GM12872 (cell line): ENCODE measurements at regions not wholly inside any gene's neighbourhood (a gene's known extent, or its start where the extent isn't known, plus 50 kb on each side); places are given as distances from the start of the nearest gene placed in this dataset.

Experiments used
- CTCF ChIP-seq: IDR thresholded peaks from 3 replicates; pipeline ENCODE4 v1.5.1; 2011; ENCODE audit warnings: low read depth, mild to moderate bottlenecking, low read length, moderate library complexity; ENCODE audit not compliant: insufficient read depth

GRCh38 chr11:29051935-29052334 lies 943.7 kb downstream of the METTL15 start:
- TF ChIP-seq CTCF: no peak

GRCh38 chr11:29040489-29040888 lies 932.3 kb downstream of the METTL15 start:
- no peak for TF ChIP-seq CTCF

GRCh38 chr11:29032384-29033149 lies 924.4 kb downstream of the METTL15 start:
- no peak for TF ChIP-seq CTCF

- no peak for TF ChIP-seq CTCF
Measured at GRCh38 chr11:29029452-29029851, 921.3 kb downstream of the METTL15 start.

- TF ChIP-seq CTCF: no peak
Measured at GRCh38 chr11:29027436-29027835, 919.2 kb downstream of the METTL15 start.

GRCh38 chr11:29026286-29026685 lies 918.1 kb downstream of the METTL15 start:
- TF ChIP-seq CTCF: no peak

GRCh38 chr11:29025001-29025400 lies 916.8 kb downstream of the METTL15 start:
- no peak for TF ChIP-seq CTCF
